Nucleus accumbens (tissue), 56 donors: ENCODE measurements at regions not wholly inside any gene's neighbourhood (a gene's known extent, or its start where the extent isn't known, plus 50 kb on each side); places are given as distances from the start of the nearest gene placed in this dataset.

Source experiments
- DNase-seq, 56 donors: peaks; one replicate each; lab custom pipeline; 2025; lab: John Stamatoyannopoulos, UW

DNA sequence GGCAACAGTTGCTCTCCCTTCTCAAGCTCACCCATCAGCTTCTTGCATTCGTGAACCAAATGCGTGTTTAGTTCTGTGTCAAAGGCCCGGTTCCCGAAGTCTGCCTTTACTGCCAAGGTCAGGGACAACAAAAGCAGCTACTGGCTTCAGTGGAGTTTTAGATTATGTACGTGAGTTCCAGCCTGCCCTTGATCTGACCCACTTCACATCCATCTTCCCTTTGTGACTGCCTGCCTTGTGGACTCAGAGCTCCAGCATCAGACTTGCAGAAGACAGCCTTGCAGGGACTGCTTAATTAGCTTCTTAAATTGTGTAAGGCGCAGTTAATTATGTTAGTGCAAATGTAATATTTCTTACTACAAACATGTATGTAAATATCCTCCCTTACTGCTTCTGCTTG, 774.7 kb upstream of the EDIL3 start:
- DNase-seq = no peak

DNA sequence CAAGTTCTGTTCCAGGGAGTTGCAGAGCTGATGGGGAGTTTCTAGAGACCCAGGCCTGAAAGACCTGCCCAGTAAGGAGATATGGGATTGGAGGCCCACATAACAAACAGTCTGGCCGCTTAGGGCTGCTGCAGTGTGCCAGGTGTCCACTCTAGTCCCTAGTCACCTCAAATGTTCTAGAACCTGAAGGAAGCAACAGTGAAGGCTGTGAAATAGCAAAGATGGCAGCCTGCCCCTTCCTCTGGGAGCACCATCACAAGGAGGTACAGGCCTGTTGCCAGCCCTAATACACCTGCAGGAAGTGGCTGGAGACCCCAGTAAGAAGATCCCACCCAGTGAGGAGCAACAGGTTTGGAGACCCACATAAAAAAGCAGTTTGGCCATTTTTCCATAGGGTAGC, 783.8 kb upstream of the EDIL3 start:
- DNase-seq = no peak

DNA sequence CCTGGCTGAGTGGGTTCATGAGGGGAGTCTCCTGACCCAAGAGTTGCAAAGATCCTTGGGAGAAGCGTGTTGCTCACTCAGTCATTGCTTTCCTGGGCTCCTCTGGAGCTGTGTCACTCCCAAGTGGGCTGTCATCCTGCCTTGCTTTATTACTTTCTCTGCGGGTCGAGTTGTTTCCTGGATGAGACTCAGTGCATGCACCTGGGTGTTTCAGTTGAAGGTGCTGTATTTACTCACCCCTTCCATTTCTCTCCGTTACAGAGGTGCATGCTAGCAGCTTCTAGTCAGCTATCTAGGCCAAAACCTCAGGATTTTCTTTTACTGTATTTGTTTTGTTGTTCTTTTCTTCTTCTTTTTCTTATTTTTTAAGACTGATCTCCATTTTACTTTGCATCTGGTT, 785.5 kb upstream of the EDIL3 start:
- no peak for DNase-seq

DNA sequence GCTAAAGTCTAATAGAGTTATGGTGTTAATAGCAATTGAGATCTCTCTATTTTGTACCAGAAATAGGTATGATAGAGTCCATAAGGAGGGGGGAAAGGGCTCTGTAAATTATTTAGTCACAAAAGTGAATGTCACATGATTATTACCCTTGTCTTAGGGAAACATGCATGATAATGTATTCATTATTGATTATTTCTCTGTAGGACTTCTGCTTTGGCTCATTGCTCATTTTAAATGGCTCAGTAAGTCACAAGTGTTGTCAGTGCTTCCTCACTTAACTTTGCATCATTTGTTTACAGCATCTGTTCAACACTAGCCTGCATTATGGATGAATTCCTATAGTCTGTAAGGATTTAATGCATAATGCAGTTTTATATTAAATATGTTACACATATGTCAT, 788.8 kb upstream of the EDIL3 start:
- no peak for DNase-seq

DNA sequence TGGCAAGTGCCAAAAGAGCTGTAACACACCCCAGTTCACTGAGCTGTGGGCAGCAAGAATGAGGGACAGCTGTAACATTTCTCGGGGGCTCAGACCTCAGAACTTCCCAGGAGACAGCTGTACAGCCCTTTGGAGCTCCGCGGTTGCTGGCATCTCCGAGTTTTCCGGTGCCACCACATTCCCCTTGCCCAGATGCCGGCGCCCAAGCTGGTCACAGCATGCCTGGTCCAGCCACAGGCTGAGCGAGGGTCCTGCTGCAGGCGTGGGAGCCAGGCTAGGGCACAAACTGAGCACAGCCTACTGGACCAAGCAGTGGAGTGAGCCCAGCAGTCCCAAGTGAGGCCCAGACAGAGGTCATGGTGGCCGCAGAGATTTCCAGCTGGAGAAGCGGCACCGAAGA, 797.7 kb upstream of the EDIL3 start:
- DNase-seq = no peak

DNA sequence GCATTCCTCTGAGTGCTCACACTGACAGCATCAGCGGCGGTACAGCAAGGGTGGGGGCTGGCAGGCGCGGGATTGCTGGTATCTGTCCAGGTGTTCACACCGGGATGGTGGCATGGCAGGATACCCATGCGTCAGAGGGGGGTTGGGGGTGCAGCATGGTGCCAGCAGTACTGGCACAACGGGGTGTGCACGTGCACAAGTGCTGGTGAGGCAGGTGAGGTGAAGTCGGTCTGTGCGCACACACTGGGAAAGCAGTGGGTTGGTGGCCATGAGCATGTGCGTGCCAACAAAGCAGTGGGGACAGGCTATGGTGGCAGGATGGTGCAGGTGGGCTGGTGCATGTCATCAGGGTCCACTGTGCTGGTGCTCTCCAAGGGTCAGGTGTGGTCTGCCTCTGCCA, 819.6 kb upstream of the EDIL3 start:
- DNase-seq = no peak

DNA sequence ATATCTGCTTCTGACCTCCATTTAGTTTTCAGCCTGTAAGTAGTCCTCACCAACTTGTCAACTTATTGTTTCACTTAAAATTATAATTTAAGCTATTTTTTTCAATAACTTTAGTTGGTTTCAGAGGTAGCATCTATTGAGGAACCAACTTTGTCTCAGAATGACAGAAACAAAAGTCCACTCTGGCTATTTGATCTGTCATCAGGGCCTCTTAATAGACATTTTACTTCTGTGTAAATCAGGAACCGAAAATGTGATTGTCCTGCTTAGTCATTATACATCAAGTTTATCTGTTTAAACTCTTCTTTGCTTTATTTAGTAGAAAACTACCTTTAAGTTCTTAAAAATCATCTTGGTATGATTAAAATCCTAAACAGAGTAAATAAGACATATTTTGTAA, 820.8 kb upstream of the EDIL3 start:
- no peak for DNase-seq

DNA sequence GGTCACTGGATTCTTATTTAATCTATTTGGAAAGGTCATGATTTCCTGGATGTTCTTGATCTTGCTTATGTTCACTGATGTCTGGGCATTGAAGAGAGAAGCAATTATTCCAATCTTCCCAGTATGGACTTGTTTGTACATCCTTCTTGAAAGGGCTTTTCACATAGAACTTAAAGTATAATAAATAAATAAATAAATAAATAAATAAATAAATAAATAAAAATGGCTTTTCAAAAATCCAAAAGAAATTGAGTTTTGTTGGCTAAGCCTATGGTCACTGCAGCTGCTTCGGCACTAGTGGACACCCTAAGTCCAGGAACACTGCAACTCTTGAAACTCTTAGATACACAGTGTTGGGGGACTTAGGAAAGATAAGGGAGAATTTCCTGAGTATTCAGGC, 840.7 kb upstream of the EDIL3 start:
- DNase-seq = no peak

DNA sequence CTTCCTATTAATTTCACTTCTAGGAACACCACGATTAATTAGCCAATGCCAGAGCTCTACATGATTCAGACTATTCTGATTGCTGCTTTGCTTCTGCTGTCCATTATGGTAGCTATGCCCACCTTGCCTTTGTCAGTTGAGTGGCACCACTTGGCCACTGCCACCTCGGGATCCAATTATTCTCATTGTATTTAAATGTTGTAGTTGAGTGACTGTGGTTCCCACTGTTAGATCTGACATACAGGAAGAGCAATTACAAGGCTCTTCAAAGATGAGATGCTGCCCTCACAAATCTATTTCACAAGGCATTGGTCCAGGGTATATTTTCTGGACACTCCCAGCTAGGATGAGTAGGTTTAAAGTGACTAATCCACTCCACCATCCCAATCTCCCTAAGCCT, 864.5 kb upstream of the EDIL3 start:
- DNase-seq = no peak

DNA sequence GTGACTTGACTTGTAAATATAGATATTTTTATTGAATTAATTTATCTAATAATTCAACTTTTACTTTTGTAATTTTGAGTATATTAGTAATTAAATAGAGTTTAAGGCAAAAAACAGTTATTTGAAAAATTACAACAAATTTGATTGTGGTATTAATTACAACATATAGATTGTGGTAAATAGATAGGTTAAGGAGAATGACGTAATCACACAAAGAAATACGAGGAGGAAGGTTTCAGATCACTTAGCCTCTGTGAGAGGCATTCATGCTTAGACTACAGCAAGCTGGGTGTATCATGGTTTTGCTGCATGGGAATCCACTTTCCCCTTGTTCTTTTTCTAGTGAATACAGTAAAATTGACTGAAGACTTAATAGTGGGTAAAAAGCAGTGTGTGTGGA, 878.4 kb upstream of the EDIL3 start:
- DNase-seq = no peak

DNA sequence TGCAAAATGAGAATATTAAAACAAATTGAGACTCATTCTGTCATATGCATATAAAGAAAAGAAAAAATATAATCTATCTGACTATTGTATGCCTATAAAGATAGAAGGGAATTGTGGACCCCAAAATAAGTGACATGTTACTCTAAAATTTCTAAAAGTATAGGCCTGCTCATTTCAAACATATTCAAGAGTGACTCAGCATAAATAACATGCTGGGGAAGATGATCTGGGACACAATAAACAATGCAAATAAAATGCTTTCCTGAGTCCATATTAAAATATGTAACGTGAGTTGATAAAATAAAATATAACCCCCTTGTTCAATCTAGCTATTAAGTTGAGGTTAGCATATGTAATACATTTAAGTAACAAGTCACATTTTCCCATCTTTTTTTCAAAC, 882.0 kb upstream of the EDIL3 start:
- DNase-seq = no peak

DNA sequence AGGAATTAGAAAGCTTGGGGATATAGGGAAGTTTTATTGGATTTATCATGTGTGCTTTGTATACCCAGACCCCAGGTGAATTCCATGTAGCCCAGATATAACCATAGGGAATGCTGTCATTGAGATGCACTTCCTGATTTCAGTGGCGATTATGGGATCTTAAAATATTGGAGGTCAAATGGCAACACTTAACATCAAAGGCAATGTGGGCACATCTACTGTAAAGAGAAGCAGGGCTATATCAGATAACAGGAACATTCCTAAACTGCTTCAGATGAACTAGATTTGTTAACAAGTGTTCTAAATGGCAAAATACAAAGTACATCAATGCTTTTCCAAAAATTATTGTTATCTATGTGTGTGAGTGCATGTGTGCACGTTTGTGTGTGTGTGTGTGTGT, 883.5 kb upstream of the EDIL3 start:
- DNase-seq = no peak

DNA sequence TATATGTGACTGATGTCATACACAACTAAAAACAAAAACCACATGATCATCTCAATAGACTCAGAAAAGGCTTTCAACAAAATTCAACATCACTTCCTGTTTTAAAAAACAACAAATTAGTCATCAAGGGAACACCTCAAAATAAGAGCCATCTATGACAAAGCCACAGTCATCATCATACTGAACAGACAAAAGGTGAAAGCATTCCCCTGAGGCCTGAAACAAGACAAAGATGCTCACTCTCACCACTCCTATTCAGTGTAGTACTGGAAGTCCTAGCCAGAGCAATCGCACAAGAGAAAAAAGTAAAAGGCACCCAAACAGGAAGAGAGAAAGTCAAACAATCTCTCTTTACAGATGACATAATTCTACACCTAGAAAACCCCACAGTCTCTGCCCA, 893.5 kb upstream of the EDIL3 start:
- no peak for DNase-seq

DNA sequence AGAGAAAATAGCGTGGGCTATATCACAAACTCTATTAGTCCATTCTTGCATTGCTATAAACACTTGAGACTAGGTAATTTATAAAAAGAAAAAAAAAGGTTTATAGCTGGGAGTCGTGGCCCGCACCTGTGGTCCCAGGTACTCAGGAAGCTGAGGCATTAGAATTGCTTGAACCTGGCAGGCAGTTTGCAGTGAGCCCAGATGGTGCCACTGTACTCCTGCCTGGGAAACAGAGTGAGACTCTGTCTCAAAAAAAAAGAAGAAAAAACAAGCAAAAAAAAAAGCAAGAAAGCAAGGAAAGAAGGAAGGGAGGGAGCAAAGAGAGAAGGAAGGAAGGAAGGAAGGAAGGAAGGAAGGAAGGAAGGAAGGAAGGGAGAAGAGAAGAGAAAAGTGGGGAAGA, 904.2 kb upstream of the EDIL3 start:
- DNase-seq = no peak

DNA sequence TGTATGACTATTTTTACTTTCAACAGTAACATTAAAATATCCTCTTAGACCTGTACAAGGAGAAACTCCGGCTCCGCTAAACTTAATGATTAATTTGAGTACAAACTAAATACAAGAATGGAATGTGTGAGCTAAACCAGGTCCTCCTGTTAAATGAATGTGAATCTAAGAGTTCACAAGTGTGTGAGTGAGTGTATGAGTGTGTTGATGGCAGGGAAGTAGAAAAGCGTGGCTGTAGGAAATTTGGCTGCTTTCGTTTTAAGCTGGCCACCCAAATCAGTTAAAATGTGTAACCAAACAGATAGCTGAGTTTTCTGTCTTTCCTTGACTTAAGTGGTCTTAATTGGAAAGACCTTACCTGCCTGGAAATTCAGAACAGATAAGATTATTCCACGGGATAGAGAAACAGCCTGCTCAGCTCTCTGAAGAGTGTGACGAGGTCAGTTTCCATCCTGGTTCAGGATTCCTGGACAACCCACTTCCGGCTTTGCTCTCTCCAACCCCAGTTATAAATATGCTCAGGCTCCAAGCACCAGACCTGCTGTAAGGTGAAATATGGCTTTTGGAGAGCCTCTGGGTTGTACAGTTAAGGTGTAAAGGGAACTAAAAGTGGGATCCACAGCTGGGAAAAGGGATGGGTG, 908.6 kb upstream of the EDIL3 start:
- DNase-seq = no peak

DNA sequence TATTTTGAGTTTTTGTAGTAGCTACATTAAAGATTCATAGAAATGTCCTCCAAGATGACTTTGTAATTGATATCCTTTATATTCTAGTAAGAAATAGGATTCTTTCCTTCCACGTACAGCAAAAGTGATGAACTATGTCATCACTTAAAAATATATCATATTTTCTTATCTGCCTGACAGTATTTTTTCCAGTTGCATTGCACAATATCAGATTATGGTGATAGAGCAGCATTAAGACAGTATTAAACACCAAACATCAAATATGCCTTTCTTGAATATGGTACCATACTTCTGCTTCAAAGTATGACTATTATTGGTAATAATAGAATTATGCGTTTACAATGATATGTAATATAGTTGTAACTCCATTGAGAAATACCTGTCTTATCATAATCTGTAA, 919.8 kb upstream of the EDIL3 start:
- DNase-seq = no peak

DNA sequence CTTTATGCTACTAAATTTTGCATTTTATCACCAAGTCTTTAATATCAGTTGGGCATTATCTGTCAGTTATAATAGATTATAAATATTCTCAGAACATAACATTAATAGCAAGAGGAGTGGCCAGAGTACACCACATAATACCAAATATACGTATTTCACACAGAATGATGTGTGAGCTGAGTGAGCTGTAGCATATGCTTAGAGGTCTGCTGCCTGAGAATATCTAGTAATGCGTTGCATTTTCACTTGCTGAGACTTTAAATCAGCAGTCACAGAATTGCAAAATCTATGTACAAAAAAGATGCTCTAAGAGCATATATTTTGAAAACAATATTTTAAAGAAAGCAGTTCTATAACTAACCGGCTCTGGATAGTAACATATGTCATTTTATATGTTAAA, 921.1 kb upstream of the EDIL3 start:
- DNase-seq = no peak

DNA sequence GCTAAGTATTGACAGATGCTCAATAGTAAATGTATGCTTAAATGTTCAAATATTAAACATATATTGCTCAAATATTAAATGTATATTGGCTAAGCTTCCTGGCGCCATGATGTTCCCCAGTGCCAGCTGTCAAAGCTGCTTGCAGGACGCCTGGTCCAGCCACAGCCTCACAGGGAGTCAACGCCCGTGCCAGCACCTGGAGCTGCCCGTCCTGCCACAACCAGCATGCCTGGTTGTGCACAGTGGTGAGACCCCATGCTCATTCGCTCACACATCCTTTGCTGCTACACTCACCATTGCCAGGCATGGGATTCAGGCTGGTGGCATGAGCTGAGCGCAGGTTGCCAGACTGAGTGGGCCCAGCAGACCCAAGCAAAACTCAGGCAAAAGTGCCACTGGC, 926.9 kb upstream of the EDIL3 start:
- no peak for DNase-seq

DNA sequence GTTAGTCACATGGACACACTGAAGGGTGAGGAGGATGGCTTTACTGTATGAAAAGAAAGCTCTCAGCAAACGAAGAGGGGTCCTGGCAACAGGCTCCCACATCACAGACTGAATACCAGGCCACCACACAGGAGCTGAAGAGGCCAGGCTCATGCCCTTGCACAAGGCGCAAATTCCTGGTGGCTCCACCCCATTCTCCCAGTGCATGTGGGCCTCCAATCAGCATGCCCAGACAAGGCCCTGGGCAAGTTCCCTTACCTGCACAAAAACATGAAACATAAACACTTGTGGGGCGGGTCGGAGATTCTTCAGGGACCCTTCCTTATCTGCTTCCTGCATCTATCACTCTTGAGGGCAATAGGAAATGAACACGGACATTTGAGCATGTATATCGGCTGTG, 935.8 kb upstream of the EDIL3 start:
- DNase-seq = no peak

DNA sequence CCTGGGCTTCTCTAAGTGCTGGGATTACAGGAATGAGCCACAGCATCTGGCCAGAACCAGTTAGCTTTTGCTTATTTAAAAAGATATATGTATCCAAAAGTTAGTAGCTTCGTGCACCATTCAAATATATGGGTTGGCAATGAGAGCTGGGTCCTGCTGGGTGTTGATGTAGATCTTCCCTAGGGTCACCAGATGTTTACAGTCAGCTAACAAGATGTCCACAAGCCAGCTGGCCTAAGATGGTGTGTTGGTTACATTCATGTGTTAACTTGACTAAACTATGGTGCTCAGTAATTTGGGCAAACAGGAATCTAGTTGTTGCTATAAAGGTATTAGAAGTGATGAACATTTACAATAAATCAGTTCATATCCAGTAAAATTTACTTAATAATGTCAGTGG, 948.6 kb upstream of the EDIL3 start:
- no peak for DNase-seq

DNA sequence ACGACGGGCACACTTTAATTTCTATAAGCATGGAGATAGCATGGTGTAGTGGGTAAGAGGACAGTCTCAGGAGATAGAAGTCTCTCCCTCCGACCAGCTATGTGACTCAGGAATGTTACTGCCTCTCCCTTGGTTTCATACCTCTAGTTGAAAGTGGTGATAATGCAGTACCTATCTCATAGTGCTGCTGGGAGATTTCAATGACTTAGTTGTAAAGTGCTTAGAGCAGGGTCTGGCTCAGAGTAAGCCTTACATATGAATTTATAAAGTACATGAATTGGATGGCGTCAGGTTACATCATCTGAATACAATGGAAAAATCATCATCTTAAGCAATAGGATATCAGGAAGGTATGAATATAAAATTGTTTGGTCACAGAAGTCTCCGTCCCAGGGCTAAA, 952.8 kb upstream of the EDIL3 start:
- DNase-seq = no peak

DNA sequence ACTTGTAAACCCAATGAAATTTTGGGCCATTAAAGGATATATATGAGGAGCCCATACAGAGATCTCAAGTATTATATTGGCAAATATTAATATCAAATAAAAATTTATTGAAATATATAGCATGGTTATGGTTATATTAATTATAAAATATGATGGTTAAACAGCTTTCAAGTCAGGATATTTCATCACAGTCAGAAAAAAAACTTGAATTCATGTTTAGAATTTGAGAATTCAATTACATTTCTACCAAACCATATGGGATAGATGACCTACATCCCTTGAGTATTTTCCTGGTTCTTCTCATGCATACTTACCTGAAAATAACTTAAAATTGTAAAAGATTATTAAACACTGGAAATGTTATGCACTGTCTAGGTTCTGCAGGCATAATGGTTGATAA, 956.1 kb upstream of the EDIL3 start:
- DNase-seq = no peak

DNA sequence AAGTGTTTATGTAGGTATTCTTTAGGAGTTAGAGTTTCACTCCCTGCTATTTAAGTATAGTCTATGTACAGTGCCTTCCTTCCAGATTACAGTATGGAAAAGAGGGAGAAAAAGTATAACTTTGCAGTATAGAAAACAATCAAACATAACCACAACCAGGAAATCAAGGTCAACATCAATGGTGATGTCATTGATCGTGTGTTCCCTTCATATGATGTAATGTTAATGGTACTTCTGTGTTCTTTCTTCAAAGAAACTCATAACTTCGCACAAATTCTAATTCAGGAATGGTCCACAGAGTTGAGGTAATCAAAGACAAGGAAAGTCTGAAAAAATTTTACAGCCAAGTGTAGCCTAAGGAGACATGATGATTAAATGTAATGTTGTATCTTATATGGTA, 961.1 kb upstream of the EDIL3 start:
- DNase-seq = no peak

DNA sequence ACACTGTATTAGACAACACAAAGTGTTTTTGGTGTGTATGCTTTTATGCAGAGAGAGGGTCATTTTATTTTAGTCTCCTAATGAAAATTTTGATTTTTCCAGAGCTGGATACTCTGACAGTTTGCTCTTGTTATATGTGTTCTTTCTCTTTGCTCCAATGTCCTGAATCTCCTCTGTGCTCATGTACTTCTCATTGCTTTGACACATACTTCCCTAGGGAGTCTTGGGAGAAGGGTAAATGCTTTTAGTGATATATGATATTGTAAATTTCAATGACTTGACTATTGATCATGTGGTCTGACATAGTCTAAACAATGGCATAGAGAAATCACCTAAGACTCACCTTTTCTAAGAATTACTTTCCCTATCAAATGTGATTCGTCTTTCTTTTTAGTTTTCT, 972.6 kb upstream of the EDIL3 start:
- no peak for DNase-seq
